Neural progenitor cell (in vitro differentiated cells): ENCODE measurements at regions not wholly inside any gene's neighbourhood (a gene's known extent, or its start where the extent isn't known, plus 50 kb on each side); places are given as distances from the start of the nearest gene placed in this dataset.
A peak's percentile ranks its signal among the peaks of the same experiment; 100 is the strongest.

Source experiments
- DNase-seq: peaks from one replicate; pipeline ENCODE4 v3.0.0-alpha.2; 2016; ENCODE audit warnings: low spot score
- H2AFZ ChIP-seq: fragments of 200-600 bp; sonication (generic); replicated peaks from 2 replicates; pipeline ENCODE4 v1.6.1; 2016; ENCODE audit warnings: antibody characterized with exemption
- H3F3A ChIP-seq: fragments of 200-600 bp; sonication (generic); 2 replicates; pipeline ENCODE4 v1.6.1; 2016; ENCODE audit warnings: antibody characterized with exemption, low read depth
- H3K27ac ChIP-seq: fragments of 200-600 bp; sonication (generic); 2 replicates; pipeline ENCODE4 v1.5.1; 2016; ENCODE audit warnings: mild to moderate bottlenecking
- H3K27me3 ChIP-seq: fragments of 200-600 bp; sonication (generic); 2 replicates; pipeline ENCODE4 v1.6.1; 2016; ENCODE audit warnings: mild to moderate bottlenecking, moderate library complexity
- H3K36me3 ChIP-seq: fragments of 200-600 bp; sonication (generic); 2 replicates; pipeline ENCODE4 v1.5.1; 2016
- H3K4me1 ChIP-seq: fragments of 200-600 bp; sonication (generic); 2 replicates; pipeline ENCODE4 v1.6.1; 2016; ENCODE audit warnings: mixed run types
- H3K4me2 ChIP-seq: fragments of 200-600 bp; sonication (generic); 2 replicates; pipeline ENCODE4 v1.6.1; 2016
- H3K4me3 ChIP-seq: fragments of 200-600 bp; sonication (generic); 2 replicates; pipeline ENCODE4 v1.5.1; 2016
- H3K79me2 ChIP-seq: fragments of 200-600 bp; sonication (generic); 2 replicates; pipeline ENCODE4 v1.6.1; 2016; ENCODE audit warnings: low read depth
- H3K9ac ChIP-seq: fragments of 200-600 bp; sonication (generic); 2 replicates; pipeline ENCODE4 v1.6.1; 2016
- H3K9me3 ChIP-seq: fragments of 200-600 bp; sonication (generic); 2 replicates; pipeline ENCODE4 v1.5.1; 2016; ENCODE audit warnings: low read depth
- H4K20me1 ChIP-seq: fragments of 200-600 bp; sonication (generic); 2 replicates; pipeline ENCODE4 v1.6.1; 2016; ENCODE audit warnings: low read depth
- H3K27ac Mint-ChIP-seq: 3 replicates; pipeline ENCODE4 v1.8.0; 2021; ENCODE audit warnings: mixed read lengths
- H3K27me3 Mint-ChIP-seq: 2 replicates; pipeline ENCODE4 v1.8.0; 2022; ENCODE audit warnings: low read depth, mild to moderate bottlenecking, inconsistent platforms, moderate library complexity, mixed read lengths; ENCODE audit not compliant: insufficient read depth
- H3K36me3 Mint-ChIP-seq: 3 replicates; pipeline ENCODE4 v1.8.0; 2021; ENCODE audit warnings: mixed read lengths
- H3K4me1 Mint-ChIP-seq: 3 replicates; pipeline ENCODE4 v1.8.0; 2021; ENCODE audit warnings: mixed read lengths
- H3K4me3 Mint-ChIP-seq: 3 replicates; pipeline ENCODE4 v1.8.0; 2021; ENCODE audit warnings: mild to moderate bottlenecking, moderate library complexity, mixed read lengths
- H3K9me3 Mint-ChIP-seq: 3 replicates; pipeline ENCODE4 v1.8.0; 2020; ENCODE audit warnings: mixed read lengths
- CTCF ChIP-seq: fragments of 200-600 bp; sonication (generic); IDR thresholded peaks from 2 replicates; pipeline ENCODE4 v1.5.1; 2017; ENCODE audit warnings: antibody characterized with exemption, mild to moderate bottlenecking
- EZH2 ChIP-seq: fragments of 200-600 bp; sonication (generic); IDR thresholded peaks from 2 replicates; pipeline ENCODE4 v1.6.1; 2017; ENCODE audit warnings: antibody characterized with exemption, mild to moderate bottlenecking, moderate library complexity
- EZH2phosphoT487 ChIP-seq: fragments of 200-600 bp; sonication (generic); IDR thresholded peaks from 2 replicates; pipeline ENCODE4 v1.6.1; 2017; ENCODE audit warnings: antibody characterized with exemption

GRCh38 chr13:81382246-81382645 lies 1041.3 kb upstream of the SPRY2 start:
- no peak overlapping the region for H3K4me2 ChIP-seq
- no peaks in the 10 kb centered on the region for H4K20me1 ChIP-seq
- no peaks in the 10 kb centered on the region for H3K4me1 ChIP-seq
- H3F3A ChIP-seq, result no peaks in the 10 kb centered on the region
- Mint-ChIP-seq H3K36me3 (no peaks in the 10 kb centered on the region), H3K9me3 (no peaks in the 10 kb centered on the region), H3K27me3 (no peaks in the 10 kb centered on the region), H3K27ac (no peak overlapping the region), H3K4me1 (peaks cover 6% of the 10 kb centered on the region), H3K4me3 (no peak overlapping the region)
- peak; percentile 5 for DNase-seq
- H3K9ac ChIP-seq, result no peak overlapping the region
- no peak overlapping the region for H3K4me3 ChIP-seq
- H3K36me3 ChIP-seq, result no peaks in the 10 kb centered on the region
- H3K27me3 ChIP-seq, result no peaks in the 10 kb centered on the region
- H3K79me2 ChIP-seq, result no peaks in the 10 kb centered on the region
- no peak for TF ChIP-seq CTCF
- TF ChIP-seq EZH2, result no peak
- TF ChIP-seq EZH2phosphoT487, result no peak
- no peak overlapping the region for H3K27ac ChIP-seq
- H2AFZ ChIP-seq, result peak overlapping the region; percentile 36
- no peaks in the 10 kb centered on the region for H3K9me3 ChIP-seq

- H3K36me3 Mint-ChIP-seq, result no peaks in the 10 kb centered on the region
- Histone ChIP-seq H3K4me3 (no peak overlapping the region), H3F3A (no peaks in the 10 kb centered on the region), H3K4me1 (no peaks in the 10 kb centered on the region), H3K9me3 (no peaks in the 10 kb centered on the region), H3K79me2 (no peaks in the 10 kb centered on the region), H3K36me3 (no peaks in the 10 kb centered on the region), H3K27ac (no peak overlapping the region), H3K4me2 (no peak overlapping the region), H3K9ac (no peak overlapping the region), H2AFZ (no peak overlapping the region), H4K20me1 (no peaks in the 10 kb centered on the region), H3K27me3 (no peaks in the 10 kb centered on the region)
- peaks cover 6% of the 10 kb centered on the region for H3K4me1 Mint-ChIP-seq
- no peaks in the 10 kb centered on the region for H3K27me3 Mint-ChIP-seq
- no peak for DNase-seq
- no peak overlapping the region for H3K4me3 Mint-ChIP-seq
- no peaks in the 10 kb centered on the region for H3K9me3 Mint-ChIP-seq
- TF ChIP-seq CTCF (no peak), EZH2phosphoT487 (no peak), EZH2 (no peak)
- H3K27ac Mint-ChIP-seq, result no peak overlapping the region
Measured at GRCh38 chr13:81381560-81381959, 1040.6 kb upstream of the SPRY2 start.

GRCh38 chr13:81379183-81379582 lies 1038.3 kb upstream of the SPRY2 start:
- peaks cover 6% of the 10 kb centered on the region for H3K4me1 Mint-ChIP-seq
- TF ChIP-seq CTCF (peak; percentile 9), EZH2 (no peak), EZH2phosphoT487 (no peak)
- no peak overlapping the region for H3K4me3 Mint-ChIP-seq

GRCh38 chr13:81377921-81378320 lies 1037.0 kb upstream of the SPRY2 start:
- Mint-ChIP-seq H3K36me3 (no peaks in the 10 kb centered on the region), H3K9me3 (no peaks in the 10 kb centered on the region), H3K4me3 (no peak overlapping the region), H3K4me1 (peaks cover 6% of the 10 kb centered on the region), H3K27ac (no peak overlapping the region), H3K27me3 (no peaks in the 10 kb centered on the region)
- Histone ChIP-seq H3K27ac (no peak overlapping the region), H4K20me1 (no peaks in the 10 kb centered on the region), H3K4me3 (no peak overlapping the region), H2AFZ (no peak overlapping the region), H3K9me3 (no peaks in the 10 kb centered on the region), H3K4me1 (no peaks in the 10 kb centered on the region), H3K27me3 (no peaks in the 10 kb centered on the region), H3F3A (no peaks in the 10 kb centered on the region), H3K79me2 (no peaks in the 10 kb centered on the region), H3K9ac (no peak overlapping the region), H3K36me3 (no peaks in the 10 kb centered on the region), H3K4me2 (no peak overlapping the region)
- TF ChIP-seq EZH2 (no peak), CTCF (no peak), EZH2phosphoT487 (no peak)
- no peak for DNase-seq

More at GRCh38 chr13:81379183-81379582, 1038.3 kb upstream of the SPRY2 start:
- no peaks in the 10 kb centered on the region for H3K9me3 Mint-ChIP-seq
- Histone ChIP-seq H3K4me2 (no peak overlapping the region), H3K27ac (no peak overlapping the region), H3F3A (no peaks in the 10 kb centered on the region), H3K79me2 (no peaks in the 10 kb centered on the region), H3K36me3 (no peaks in the 10 kb centered on the region), H4K20me1 (no peaks in the 10 kb centered on the region), H3K27me3 (no peaks in the 10 kb centered on the region), H3K9ac (no peak overlapping the region), H2AFZ (no peak overlapping the region), H3K9me3 (no peaks in the 10 kb centered on the region), H3K4me3 (no peak overlapping the region), H3K4me1 (no peaks in the 10 kb centered on the region)
- no peak for DNase-seq
- no peaks in the 10 kb centered on the region for H3K36me3 Mint-ChIP-seq
- H3K27ac Mint-ChIP-seq, result no peak overlapping the region
- H3K27me3 Mint-ChIP-seq, result no peaks in the 10 kb centered on the region
